GM18519 (cell line): ENCODE measurements at regions not wholly inside any gene's neighbourhood (a gene's known extent, or its start where the extent isn't known, plus 50 kb on each side); places are given as distances from the start of the nearest gene placed in this dataset.
"Not testable (repeated sequence)": the region's sequence is repeated elsewhere in the genome, so short reads cannot be mapped to it uniquely, and the experiment has no call there.

ENCODE experiments used
- ATAC-seq: cut with Tn5 transposase; IDR thresholded peaks from one replicate; pipeline ENCODE4 v1.9.1; 2021; ENCODE audit warnings: mild to moderate bottlenecking, moderate library complexity; ENCODE audit not compliant: unreplicated experiment, low FRiP score

DNA sequence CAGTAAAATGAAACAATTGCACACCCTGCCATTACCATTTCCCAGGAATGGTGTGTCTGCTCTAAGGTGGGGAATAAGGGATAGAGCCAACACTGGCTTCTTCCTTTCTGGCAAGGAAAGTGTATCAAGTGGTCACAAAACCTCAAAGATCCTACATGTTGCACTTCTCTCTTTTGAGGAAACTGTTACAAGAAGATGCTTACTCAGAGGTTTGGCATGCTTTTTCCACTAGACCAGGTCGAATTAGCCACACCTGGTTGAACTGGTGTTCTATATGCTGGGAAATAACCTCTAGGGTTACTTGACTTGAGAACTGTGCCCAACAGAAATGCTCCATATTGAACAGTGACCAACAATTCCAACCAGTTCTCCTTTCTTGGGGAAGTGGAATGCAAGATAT, 102.9 kb downstream of the LRRN1 start:
- no peak for ATAC-seq

DNA sequence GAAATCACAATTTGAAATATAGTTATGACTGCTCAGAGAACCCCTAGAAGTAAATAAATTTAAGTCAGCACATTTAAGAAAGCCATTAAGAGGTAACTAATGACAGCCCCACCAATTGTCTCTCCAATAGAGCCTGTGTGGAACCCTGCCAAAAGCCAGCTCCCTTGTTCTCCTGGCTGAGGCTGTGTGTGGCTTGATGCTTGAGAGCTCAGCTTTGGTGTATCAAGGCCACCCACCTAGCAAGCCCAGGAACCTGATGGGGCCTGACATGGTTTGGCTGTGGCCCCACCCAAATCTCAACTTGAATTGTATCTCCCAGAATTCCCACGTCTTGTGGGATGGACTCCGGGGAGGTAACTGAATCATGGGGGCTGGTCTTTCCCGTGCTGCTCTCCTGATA, 106.9 kb downstream of the LRRN1 start:
- ATAC-seq: no peak

DNA sequence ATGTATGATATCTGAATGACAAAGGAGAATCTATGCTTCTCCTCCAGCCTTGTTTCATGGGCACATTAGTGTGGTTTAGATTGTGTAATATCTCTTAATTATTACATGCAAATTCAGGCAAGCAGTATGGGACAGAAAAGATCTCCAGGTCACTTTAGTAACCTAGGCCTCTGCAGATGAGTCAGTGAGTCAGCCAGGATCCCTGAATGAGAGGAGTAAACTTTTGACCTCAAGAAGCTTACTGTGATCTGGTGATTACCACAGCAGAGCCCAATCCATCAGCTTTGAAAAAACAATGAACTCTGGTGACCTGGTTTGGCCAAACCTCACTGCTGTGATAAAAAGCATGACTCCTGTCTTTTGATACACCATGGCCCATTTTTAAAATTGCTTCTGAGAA, 107.8 kb downstream of the LRRN1 start:
- ATAC-seq: no peak

DNA sequence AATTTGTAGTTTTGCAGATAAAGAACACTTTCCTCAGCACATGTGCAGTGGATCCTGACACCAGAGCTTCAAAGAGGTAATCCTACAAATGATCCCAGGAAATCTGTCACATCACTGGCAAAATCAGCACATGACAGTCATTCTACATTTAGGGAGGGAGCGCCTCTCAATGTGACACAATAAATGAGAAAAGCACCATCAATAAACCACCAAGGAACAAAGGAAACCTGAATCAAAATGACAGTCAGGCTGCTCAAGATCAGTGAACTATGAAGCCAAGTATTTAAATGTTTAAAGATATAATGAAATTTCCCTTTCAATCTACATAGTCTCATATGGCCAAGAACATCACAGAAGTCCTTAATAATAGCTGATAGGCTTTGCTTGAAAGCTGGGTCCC, 119.5 kb downstream of the LRRN1 start:
- no peak for ATAC-seq

DNA sequence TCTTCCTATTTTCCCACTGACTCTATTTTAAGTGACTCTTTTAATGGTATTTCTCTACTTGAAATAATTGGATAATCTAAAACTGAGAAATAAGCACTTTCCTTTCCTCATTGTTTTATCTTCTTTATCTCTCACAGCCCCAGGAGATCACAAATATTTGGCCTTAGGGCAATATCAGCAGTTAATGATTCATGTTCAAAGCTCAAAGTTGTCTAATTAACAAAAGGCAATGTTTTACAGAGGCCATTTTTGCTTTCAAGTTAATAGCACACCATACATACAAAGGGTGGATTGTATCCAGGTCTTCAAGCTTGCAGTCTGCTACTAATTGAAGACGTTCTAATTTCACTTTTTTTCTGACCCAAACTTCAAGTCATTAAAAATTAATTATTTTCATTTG, 120.1 kb downstream of the LRRN1 start:
- ATAC-seq: no peak

DNA sequence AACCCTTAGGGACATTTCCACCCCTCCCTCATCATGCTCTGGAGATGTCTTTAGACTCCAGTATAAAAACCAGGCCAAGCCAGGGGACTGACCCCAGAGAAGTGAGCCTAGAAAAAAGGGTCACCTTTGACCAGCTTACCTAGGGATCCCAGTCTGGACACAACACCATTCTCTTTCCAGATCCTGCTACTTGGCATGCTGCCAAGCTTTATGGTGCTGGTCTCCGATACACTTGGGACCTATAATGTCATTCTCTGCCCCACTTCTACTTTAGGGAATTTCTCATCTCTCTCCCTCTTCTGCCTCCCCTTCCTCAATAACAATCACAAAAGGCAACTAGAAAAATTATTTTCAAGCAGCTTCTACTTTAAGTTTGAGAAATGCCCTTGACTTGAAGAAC, 124.4 kb downstream of the LRRN1 start:
- no peak for ATAC-seq

DNA sequence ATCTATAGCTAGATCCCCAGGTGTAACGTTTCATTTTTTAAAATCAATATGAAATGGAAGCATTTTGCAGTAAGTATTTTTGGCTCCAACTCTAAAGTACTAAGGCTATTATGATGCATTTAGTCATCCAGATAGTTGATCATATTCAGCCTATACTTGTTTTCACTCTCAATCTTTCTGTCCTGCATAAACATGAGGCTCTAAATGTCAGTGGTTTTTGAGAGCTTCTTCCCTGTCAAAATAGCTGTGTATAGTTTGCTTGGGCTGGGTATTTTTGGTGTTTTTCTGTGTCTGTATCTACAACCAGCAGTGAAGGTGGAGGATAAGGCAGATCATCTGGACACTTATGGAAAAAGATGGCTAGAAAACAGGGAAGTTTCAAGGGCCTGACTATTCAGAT, 128.0 kb downstream of the LRRN1 start:
- no peak for ATAC-seq

DNA sequence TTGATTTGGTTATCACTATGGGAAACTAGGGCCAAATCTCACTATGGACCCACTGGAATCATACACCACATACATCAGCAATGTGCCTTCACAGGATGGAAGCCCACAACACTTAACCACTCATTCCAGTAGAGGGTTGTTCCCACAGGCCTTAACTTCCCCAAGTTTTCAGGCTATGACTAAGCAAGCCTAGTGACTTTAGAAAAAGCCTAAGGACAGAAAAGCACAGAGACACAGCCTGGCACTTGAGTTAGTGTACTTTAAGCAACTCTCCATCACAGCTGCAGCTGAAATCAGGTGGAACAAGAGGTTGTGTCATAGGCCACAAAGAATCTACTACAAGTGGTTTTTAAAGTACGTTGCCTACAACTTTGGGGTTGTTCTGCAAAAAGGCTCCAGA, 128.7 kb downstream of the LRRN1 start:
- ATAC-seq: no peak

DNA sequence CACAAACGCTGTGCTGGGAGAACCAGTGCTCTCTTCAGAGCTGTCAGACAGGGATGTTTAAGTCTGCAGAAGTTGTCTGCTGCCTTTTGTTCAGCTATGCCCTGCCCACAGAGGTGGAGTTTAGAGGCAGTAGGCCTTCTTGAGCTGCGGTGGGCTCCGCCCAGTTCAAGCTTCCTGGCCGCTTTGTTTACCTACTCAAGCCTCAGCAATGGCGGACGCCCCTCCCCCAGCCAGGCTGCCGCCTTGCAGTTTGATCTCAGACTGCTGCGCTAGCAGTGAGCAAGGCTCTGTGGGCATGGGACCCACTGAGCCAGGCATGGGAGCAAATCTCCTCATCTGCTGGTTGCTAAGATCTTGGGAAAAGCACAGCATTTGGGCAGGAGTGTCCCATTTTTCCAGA, 142.1 kb downstream of the LRRN1 start:
- ATAC-seq: not testable (repeated sequence)

DNA sequence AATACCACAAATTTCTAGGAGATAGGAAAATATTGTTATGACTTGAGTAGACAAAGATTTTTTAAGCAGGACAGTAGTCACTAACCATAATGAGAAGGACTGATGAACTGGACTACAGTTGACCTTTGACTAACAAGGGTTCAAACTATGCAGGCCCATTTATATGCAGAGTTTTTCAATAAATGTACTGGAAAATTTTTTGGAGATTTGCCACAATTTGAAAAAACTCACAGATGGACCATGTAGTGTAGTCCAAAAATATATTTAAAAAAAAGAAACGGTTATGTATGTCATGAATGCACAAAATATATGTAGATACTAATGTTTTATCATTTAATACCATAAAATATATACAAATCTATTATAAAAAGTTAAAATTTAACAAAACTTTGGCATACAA, 151.8 kb downstream of the LRRN1 start:
- ATAC-seq: no peak

DNA sequence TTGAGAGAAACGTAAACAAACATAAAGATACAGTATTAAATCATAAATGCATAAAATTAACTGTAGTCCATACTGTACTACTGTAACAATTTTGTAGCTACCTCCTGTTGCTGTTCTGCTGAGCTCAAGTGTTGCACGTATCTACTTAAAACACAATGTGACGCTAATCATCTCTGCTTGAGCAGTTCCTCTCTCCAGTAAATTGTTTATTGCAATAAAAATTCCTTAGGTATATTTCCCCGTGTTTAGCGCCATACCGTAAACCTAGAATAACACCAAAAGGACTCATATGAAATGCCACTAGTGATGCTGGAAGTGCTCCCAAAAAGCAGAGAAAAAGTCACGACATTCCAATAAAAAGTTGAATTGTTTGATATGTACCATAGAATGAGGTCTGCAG, 152.3 kb downstream of the LRRN1 start:
- no peak for ATAC-seq

DNA sequence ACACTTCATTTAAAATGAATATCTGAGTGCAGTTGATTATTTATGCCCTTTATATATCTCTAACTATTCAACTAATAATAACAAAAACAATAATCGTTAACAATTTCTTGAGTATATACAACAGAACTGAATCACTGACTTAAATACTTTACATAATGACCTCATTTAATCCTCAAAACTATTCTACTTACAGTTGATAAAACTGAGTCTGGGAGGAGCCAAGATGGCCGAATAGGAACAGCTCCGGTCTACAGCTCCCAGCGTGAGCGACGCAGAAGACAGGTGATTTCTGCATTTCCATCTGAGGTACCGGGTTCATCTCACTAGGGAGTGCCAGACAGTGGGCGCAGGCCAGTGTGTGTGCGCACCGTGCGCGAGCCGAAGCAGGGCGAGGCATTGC, 163.6 kb downstream of the LRRN1 start:
- ATAC-seq: not testable (repeated sequence)

DNA sequence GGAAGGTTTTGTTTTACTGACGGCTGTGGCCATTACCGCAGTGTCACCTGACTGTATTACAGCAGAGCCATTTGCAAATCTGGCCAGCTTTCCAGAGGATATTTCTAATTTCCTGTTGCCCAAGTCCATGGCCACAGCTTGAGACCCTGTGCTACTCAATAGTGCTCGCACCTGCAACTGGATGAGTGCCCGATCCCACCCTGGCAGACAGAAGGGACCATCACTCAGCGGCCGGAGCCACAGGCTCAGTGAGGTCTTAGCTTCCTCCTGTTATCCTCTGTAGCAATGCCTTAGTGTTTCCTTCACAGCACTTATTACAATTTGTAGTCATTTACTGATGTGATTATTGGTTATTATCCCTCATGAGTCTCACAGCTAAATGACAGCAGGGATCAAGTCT, 184.8 kb downstream of the LRRN1 start:
- ATAC-seq: no peak

DNA sequence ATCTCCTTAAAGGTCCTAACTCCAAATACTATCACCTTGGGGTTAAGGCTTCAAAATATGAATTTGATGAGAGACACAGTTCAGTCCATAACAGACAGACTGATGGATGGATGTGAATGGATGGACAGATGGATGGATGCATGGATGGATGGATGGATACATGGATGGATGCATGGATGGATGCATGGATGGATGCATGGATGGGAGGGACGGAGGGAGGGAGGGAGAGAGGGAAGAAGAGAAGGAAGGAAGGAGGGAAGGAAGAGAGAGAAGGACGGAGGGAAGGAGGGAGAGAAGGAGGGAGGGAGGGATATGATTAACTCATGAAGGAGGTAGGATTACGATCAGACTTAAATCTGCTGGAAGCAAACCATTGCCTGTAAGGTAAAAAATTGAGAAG, 192.4 kb downstream of the LRRN1 start:
- no peak for ATAC-seq

DNA sequence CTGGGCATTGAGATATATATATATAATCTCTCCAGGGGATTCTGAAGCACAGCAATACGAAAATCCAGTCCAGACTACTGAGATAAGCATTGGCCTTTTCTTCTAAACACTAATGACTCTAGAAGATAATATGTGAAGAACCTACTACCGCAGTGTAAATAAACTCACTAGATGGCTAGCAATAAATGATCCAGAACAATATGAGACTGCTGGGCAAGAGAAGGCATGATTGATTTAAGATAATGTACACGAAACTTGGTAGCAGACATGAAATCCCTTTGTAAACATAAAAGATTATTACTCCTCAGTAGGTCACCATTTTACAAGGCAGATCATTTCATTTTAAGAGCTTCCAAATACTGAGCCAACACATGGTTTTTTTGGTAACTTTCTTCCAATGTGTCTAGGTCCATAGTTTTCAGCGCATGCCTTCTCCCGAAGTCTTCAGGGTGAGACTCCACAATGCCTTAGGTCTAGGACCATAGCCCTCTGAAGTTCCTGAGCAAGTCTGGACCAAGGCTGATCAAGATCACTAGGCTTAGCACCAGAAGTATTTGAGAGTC, 193.2 kb downstream of the LRRN1 start:
- no peak for ATAC-seq

DNA sequence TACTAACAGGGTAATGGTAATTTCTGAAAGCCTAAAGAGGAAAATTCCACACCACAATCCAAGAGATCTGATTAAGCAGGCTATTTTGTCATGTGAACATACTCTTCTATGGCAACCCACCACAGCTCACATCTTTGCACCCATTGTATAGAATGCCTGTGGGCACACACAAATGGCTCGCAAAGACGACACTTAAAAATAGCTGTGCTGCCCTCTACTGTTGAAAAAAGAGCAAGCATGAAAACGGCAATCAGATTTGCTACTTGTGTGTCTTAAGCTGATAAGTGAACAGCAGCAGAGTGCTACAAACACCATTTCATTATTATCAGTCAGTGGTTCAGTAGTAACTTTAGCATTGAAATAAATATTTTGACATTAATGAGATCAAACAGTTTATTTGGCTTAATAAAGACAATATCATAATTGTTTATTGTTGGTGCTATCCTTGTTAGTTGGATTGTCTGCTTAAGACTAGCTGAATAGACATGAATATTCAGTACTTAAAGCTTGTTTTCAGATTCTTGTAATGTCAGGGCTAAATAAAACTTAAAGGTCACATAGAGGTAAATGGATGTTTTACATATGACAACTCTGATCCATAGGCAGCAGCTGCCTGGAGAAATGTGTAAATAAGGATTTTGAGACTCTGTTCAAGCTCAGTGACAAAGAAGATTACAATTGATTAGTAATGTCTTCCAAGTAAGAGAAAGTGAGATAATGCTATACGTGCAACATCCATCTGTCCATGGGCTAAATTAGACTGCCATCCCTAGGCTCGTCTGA, 199.1 kb downstream of the LRRN1 start:
- peak; percentile 93 for ATAC-seq

DNA sequence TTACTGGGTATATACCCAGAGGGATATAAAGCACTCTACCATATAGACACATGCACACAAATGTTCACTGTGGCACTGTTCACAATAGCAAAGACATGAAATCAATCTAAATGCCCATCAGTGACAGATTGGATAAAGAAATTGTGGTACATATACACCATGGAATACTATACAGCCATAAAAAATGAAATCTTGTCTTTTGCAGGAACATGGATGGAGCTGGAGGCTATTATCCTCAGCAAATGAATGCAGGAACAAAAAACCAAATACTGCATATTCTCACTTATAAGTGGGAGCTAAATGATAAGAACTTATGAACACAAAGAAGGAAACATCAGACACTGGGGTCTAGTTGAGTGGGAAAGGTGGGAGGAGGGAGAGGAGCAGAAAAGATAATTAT, 200.1 kb downstream of the LRRN1 start:
- not testable (repeated sequence) for ATAC-seq

DNA sequence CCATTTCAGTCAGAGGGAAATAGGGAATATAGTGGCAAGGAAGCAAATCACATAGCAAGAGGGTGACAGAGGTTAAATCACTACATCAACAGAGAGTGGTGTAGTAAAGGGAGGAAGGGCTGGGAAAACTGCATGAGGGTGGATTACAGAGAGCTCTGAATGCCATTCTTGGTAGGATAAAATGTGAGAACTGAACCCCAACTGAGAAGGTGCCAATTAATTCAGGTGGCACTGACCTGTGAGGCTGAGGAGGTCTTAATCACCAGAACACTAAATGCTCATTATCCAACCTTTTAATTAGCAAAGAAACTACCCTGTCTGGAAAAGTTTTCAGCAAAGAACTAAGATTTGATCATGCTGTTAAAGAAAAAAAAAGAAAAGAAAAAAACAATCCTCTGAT, 202.7 kb downstream of the LRRN1 start:
- no peak for ATAC-seq

DNA sequence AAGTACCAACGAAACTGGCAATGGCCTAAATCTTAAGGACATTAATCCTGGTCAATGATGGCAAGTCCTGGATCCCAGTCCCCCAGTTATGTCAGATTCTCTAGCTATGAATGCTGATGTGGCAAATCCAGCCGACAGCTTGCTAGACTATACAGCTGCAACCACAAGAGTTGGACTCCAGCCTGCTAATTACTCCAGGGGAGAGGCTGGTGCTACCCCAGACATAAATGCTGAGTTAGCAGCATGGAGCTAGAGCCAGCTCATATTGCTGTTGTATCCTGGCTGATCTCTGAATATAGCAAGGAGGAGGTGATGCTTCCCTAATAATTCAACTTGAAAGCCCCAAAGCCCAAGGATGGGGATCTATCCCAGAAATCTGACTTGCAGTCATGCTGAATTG, 207.1 kb downstream of the LRRN1 start:
- no peak for ATAC-seq

DNA sequence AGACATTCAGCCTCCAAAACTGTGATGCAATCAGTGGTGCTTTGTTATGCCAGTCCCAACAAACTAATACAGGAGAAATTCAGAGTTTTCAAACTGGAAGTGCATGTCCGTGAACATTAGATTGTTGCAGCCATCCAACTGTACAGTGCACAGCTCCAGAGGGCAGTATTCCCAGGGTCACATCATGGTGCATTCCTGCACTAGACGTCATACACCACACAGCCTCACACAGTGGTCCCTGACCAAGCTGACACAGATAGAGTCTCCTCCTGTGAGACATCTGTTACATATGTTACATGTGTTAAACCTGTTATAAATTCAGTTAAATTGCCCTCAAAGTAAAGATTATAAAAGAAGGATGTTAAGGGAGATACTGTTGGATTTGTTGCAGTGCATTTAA, 209.0 kb downstream of the LRRN1 start:
- no peak for ATAC-seq

DNA sequence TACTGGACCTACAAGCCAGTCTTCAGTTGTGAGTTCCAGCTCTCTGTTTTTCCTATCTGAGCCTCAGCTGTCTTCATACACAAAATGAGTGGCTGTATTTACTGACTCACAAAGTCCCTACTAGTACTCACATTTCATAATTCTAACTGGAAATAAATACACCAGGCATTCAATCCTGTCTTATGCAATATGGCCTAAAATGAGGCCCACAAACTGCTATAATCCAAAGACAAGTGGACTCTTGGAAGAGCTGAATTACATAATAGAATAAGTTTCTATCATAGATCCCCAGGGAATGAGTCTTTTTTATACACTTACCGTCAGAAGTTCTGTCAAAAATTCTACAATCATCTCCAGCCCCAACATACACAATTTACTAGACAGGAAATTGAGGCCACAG, 211.9 kb downstream of the LRRN1 start:
- ATAC-seq: no peak

DNA sequence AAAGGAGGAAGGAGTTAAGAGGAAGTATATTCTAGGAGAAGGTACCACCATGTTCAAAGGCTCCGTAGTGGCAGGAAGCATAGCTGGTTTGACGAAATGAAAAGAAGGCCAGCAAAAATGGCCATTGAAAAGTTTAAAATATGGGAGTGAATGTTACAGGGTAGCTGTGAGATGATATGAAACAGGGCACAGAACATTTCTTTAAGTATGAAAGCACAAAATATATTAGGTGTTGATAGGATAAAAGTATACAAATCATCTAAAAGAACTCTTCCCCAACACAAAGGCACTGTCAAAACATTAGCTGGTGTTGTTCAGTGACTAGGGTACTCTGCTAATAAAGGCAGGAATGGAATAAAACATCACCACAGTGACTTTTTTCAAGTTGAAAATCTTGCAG, 216.2 kb downstream of the LRRN1 start:
- no peak for ATAC-seq

DNA sequence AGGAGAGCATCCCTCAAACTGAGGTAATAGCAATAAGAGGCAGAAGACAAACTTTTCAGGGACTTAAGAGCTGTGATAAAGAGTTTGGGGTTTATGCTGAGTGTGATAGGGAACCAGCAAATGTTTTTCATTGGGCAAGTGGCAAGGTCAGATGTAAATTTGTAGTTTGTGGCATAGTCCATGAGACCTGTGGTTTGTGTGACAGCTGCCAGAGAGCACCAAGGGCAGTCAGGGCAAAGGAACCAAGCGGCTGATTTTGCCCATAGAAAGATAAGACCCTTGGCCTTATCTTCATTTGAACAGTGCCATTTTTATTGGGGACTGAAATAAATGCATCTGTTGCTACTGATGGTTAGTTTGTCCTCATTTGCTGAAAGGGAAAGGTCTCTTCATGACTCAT, 220.3 kb downstream of the LRRN1 start:
- no peak for ATAC-seq
